GM23248 (cell line): ENCODE measurements at regions not wholly inside any gene's neighbourhood (a gene's known extent, or its start where the extent isn't known, plus 50 kb on each side); places are given as distances from the start of the nearest gene placed in this dataset.

Experiments
- EZH2 ChIP-seq: fragments of 200-600 bp; sonication (generic); IDR thresholded peaks from 2 replicates; pipeline ENCODE4 v1.6.1; 2018; ENCODE audit warnings: antibody characterized with exemption, mild to moderate bottlenecking; ENCODE audit not compliant: insufficient read depth, poor library complexity, severe bottlenecking
- EZH2phosphoT487 ChIP-seq: fragments of 200-600 bp; sonication (generic); IDR thresholded peaks from 2 replicates; pipeline ENCODE4 v1.6.1; 2018; ENCODE audit warnings: antibody characterized with exemption, moderate library complexity, mild to moderate bottlenecking, low read depth; ENCODE audit not compliant: insufficient read depth

DNA sequence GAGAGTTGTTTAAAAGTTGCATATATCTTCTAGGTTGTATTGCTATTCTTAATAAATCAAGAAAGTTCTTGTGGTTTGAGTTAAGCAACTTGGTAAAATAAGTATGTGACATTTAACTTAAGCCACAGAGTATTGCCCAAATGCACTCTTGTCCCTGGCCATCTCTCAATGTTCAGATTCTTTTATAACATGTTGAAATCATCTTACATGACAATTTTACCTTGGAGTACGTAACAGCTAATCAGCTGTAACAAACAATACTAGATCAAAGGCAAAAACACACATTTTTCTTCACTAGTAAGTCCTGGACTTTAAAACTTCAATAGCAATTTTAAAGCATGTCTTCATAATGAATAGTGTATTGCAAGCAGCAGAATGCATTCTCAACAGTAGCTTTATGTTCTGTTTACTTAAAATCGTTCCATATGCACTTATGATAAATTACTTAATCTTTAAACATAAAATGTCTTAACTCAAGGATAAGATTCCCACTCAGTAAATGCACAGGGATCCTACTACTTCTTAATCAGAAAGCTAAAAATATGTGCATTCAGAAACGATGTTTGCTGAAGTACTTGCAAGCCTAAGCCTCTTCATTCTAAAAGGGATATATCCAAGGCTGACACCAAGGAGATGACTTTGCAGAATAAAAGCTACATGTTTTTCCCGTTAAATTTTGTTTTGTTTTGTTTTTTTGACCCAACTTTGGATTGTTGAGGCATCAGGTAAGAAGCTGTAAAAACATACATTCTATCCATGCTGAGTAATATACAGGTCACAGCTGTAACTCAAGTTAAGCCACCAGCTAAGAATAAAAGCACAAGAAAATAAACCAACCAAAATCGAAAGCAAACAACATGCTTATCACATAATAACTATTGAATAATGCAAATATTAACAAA is 86.1 kb upstream of the NFIB start:
- TF ChIP-seq EZH2: no peak
- TF ChIP-seq EZH2phosphoT487: no peak
